ENCODE measurements at regions not wholly inside any gene's neighbourhood (a gene's known extent, or its start where the extent isn't known, plus 50 kb on each side); places are given as distances from the start of the nearest gene placed in this dataset.

GRCh38 chr2:123438675-123439074 lies 586.4 kb upstream of the CNTNAP5 start:
- ChIA-PET POLR2A (interaction anchor here (0.9 kb wide), 1 partner anchor 10 kb away, joined by 3 read pairs; no protein-coding TSS in a partner anchor), CTCF (no interaction called here)
- Mint-ChIP-seq H3K27me3 (ENCODE audit: insufficient read depth, unreplicated experiment) (no peaks in the 10 kb centered on the region), H3K4me3 (ENCODE audit: unreplicated experiment) (no peak overlapping the region), H3K4me1 (ENCODE audit: insufficient read depth, unreplicated experiment) (no peaks in the 10 kb centered on the region), H3K36me3 (ENCODE audit: insufficient read depth, unreplicated experiment) (no peaks in the 10 kb centered on the region), H3K9me3 (ENCODE audit: unreplicated experiment) (peaks cover 4% of the 10 kb centered on the region), H3K27ac (ENCODE audit: low read depth, unreplicated experiment) (no peak overlapping the region)
- intact Hi-C loops (cut with micrococcal nuclease), result no loop called here
- BruUV-seq (replicated peaks), result no TSS peak
- no peak for DNase-seq (ENCODE audit: unreplicated experiment)
- TF ChIP-seq CTCF (IDR thresholded peaks at IDR 0.05; ENCODE audit: unreplicated experiment), result no peak

- TF ChIP-seq CTCF (IDR thresholded peaks at IDR 0.05; ENCODE audit: unreplicated experiment), result no peak
- ChIA-PET POLR2A (no interaction called here), CTCF (no interaction called here)
- H3K36me3 Mint-ChIP-seq (ENCODE audit: insufficient read depth, unreplicated experiment), result no peaks in the 10 kb centered on the region
- no peak overlapping the region for H3K27ac Mint-ChIP-seq (ENCODE audit: low read depth, unreplicated experiment)
- H3K9me3 Mint-ChIP-seq (ENCODE audit: unreplicated experiment), result no peaks in the 10 kb centered on the region
- no peak for DNase-seq (ENCODE audit: unreplicated experiment)
- no peaks in the 10 kb centered on the region for H3K27me3 Mint-ChIP-seq (ENCODE audit: insufficient read depth, unreplicated experiment)
- H3K4me1 Mint-ChIP-seq (ENCODE audit: insufficient read depth, unreplicated experiment), result peaks cover 11% of the 10 kb centered on the region
- no peak overlapping the region for H3K4me3 Mint-ChIP-seq (ENCODE audit: unreplicated experiment)
- intact Hi-C loops (cut with micrococcal nuclease), result no loop called here
- BruUV-seq (replicated peaks), result no TSS peak
Measured at GRCh38 chr2:123448801-123449200, 576.3 kb upstream of the CNTNAP5 start.

GRCh38 chr2:123451542-123451941 lies 573.5 kb upstream of the CNTNAP5 start:
- no peak for DNase-seq (ENCODE audit: unreplicated experiment)
- no peak overlapping the region for H3K4me3 Mint-ChIP-seq (ENCODE audit: unreplicated experiment)
- H3K27ac Mint-ChIP-seq (ENCODE audit: low read depth, unreplicated experiment), result no peak overlapping the region
- ChIA-PET CTCF (interaction anchor here (0.6 kb wide), 1 partner anchor 189 kb away, joined by 3 read pairs; no protein-coding TSS in a partner anchor), POLR2A (interaction anchor here (0.7 kb wide), 1 partner anchor 22 kb away, joined by 3 read pairs; no protein-coding TSS in a partner anchor)
- H3K27me3 Mint-ChIP-seq (ENCODE audit: insufficient read depth, unreplicated experiment), result no peaks in the 10 kb centered on the region
- no TSS peak for BruUV-seq (replicated peaks)
- intact Hi-C loops (cut with micrococcal nuclease), result no loop called here
- H3K4me1 Mint-ChIP-seq (ENCODE audit: insufficient read depth, unreplicated experiment), result peaks cover 22% of the 10 kb centered on the region
- no peak for TF ChIP-seq CTCF (IDR thresholded peaks at IDR 0.05; ENCODE audit: unreplicated experiment)
- H3K9me3 Mint-ChIP-seq (ENCODE audit: unreplicated experiment), result no peaks in the 10 kb centered on the region
- peaks cover 10% of the 10 kb centered on the region for H3K36me3 Mint-ChIP-seq (ENCODE audit: insufficient read depth, unreplicated experiment)

GRCh38 chr2:123453046-123453700 lies 571.9 kb upstream of the CNTNAP5 start:
- ChIA-PET POLR2A (interaction anchor here (0.6 to 1.1 kb wide), 2 partner anchors 25 to 833 kb away, joined by 3 read pairs; no protein-coding TSS in a partner anchor), CTCF (interaction anchor here (0.6 kb wide), 2 partner anchors 89 to 1478 kb away, joined by 4 to 7 read pairs; no protein-coding TSS in a partner anchor)
- H3K27ac Mint-ChIP-seq (ENCODE audit: low read depth, unreplicated experiment), result no peak overlapping the region
- intact Hi-C loops (cut with micrococcal nuclease), result no loop called here
- H3K27me3 Mint-ChIP-seq (ENCODE audit: insufficient read depth, unreplicated experiment), result no peaks in the 10 kb centered on the region
- DNase-seq (ENCODE audit: unreplicated experiment), result no peak
- TF ChIP-seq CTCF (IDR thresholded peaks at IDR 0.05; ENCODE audit: unreplicated experiment), result no peak
- H3K4me1 Mint-ChIP-seq (ENCODE audit: insufficient read depth, unreplicated experiment), result peaks cover 25% of the 10 kb centered on the region
- BruUV-seq (replicated peaks), result no TSS peak
- peaks cover 10% of the 10 kb centered on the region for H3K36me3 Mint-ChIP-seq (ENCODE audit: insufficient read depth, unreplicated experiment)
- H3K4me3 Mint-ChIP-seq (ENCODE audit: unreplicated experiment), result no peak overlapping the region
- no peaks in the 10 kb centered on the region for H3K9me3 Mint-ChIP-seq (ENCODE audit: unreplicated experiment)

Measured in MCF 10A (cell line).